Mesenchymal stem cell (in vitro differentiated cells and primary cell): ENCODE measurements at regions not wholly inside any gene's neighbourhood (a gene's known extent, or its start where the extent isn't known, plus 50 kb on each side); places are given as distances from the start of the nearest gene placed in this dataset.

Experiments
- DNase-seq: peaks from one replicate; pipeline ENCODE4 v3.0.0-alpha.2; 2013
- H2AFZ ChIP-seq: one replicate; pipeline ENCODE4 v1.6.1; 2013; ENCODE audit warnings: low read depth, mild to moderate bottlenecking, control low read depth, inconsistent platforms, low read length, moderate library complexity
- H2AK5ac ChIP-seq: 2 replicates; pipeline ENCODE4 v1.6.1; 2013; ENCODE audit warnings: low read length, moderate library complexity, mild to moderate bottlenecking, inconsistent platforms; ENCODE audit not compliant: severe bottlenecking
- H2BK120ac ChIP-seq: one replicate; pipeline ENCODE4 v1.6.1; 2013; ENCODE audit warnings: low read depth, mild to moderate bottlenecking, inconsistent platforms, low read length, moderate library complexity
- H2BK12ac ChIP-seq, 2 experiments: one replicate each; pipeline ENCODE4 v1.6.1; 2013; ENCODE audit warnings: inconsistent platforms in 2 of 2, low read length in 2 of 2, mild to moderate bottlenecking in 2 of 2, moderate library complexity in 2 of 2, control low read depth in 1 of 2
- H2BK15ac ChIP-seq: one replicate; pipeline ENCODE4 v1.6.1; 2013; ENCODE audit warnings: mild to moderate bottlenecking, low read depth, inconsistent platforms; ENCODE audit not compliant: poor library complexity, severe bottlenecking
- H2BK5ac ChIP-seq: 2 replicates; pipeline ENCODE4 v1.6.1; 2013; ENCODE audit warnings: low read depth, mild to moderate bottlenecking, low read length, control low read depth, inconsistent platforms; ENCODE audit not compliant: poor library complexity, severe bottlenecking
- H3K14ac ChIP-seq, 2 experiments: one replicate each; pipeline ENCODE4 v1.6.1; 2013; ENCODE audit warnings: inconsistent platforms in 2 of 2, low read length in 2 of 2, control low read depth in 1 of 2, mild to moderate bottlenecking in 1 of 2, moderate library complexity in 1 of 2
- H3K18ac ChIP-seq, 2 experiments: one replicate each; pipeline ENCODE4 v1.6.1; 2013; ENCODE audit warnings: inconsistent platforms in 2 of 2, low read length in 2 of 2, control low read depth in 1 of 2, low read depth in 1 of 2, mild to moderate bottlenecking in 1 of 2
- H3K23ac ChIP-seq, 2 experiments: one replicate each; pipeline ENCODE4 v1.6.1; 2013; ENCODE audit warnings: inconsistent platforms in 2 of 2, low read length in 2 of 2, mild to moderate bottlenecking in 2 of 2, moderate library complexity in 2 of 2, control low read depth in 1 of 2
- H3K27ac ChIP-seq: 2 replicates; pipeline ENCODE4 v1.5.1; 2013; ENCODE audit warnings: mild to moderate bottlenecking, moderate library complexity, low read length, control low read depth, inconsistent platforms; ENCODE audit not compliant: poor library complexity, severe bottlenecking
- H3K27me3 ChIP-seq, 2 experiments: 2 replicates each; pipeline versions ENCODE4 v1.6.1 to v1.7.0; 2013; ENCODE audit warnings: low read length in 2 of 2, mild to moderate bottlenecking in 2 of 2, moderate library complexity in 2 of 2, control low read depth in 1 of 2, inconsistent platforms in 1 of 2; ENCODE audit not compliant: control insufficient read depth in 1 of 2, insufficient read depth in 1 of 2
- H3K36me3 ChIP-seq, 2 experiments: 2 replicates each; pipeline versions ENCODE4 v1.6.1 to v1.7.0; 2013; ENCODE audit warnings: low read length in 2 of 2, control low read depth in 1 of 2, inconsistent platforms in 1 of 2, low read depth in 1 of 2, mild to moderate bottlenecking in 1 of 2; ENCODE audit not compliant: insufficient read depth in 2 of 2, control insufficient read depth in 1 of 2
- H3K4ac ChIP-seq, 2 experiments: one replicate each; pipeline ENCODE4 v1.6.1; 2013; ENCODE audit warnings: inconsistent platforms in 2 of 2, low read length in 2 of 2, mild to moderate bottlenecking in 2 of 2, moderate library complexity in 2 of 2, control low read depth in 1 of 2, low read depth in 1 of 2
- H3K4me1 ChIP-seq: 2 replicates; pipeline ENCODE4 v1.6.1; 2013; ENCODE audit warnings: low read depth, low read length, control low read depth; ENCODE audit not compliant: control insufficient read depth, insufficient read depth
- H3K4me2 ChIP-seq: 2 replicates; pipeline ENCODE4 v1.6.1; 2013; ENCODE audit warnings: low read length, mild to moderate bottlenecking, inconsistent platforms; ENCODE audit not compliant: poor library complexity, severe bottlenecking
- H3K4me3 ChIP-seq, 2 experiments: 2 replicates each; pipeline versions ENCODE4 v1.5.1 to v1.7.0; 2013; ENCODE audit warnings: low read length in 2 of 2, mild to moderate bottlenecking in 2 of 2, control low read depth in 1 of 2, low read depth in 1 of 2; ENCODE audit not compliant: insufficient read depth in 1 of 2
- H3K79me1 ChIP-seq: replicated peaks from 2 replicates; pipeline ENCODE4 v1.6.1; 2013; ENCODE audit warnings: mild to moderate bottlenecking, control low read depth, low read length, inconsistent platforms; ENCODE audit not compliant: poor library complexity, severe bottlenecking
- H3K9ac ChIP-seq: 2 replicates; pipeline ENCODE4 v1.7.0; 2013; ENCODE audit warnings: mild to moderate bottlenecking, low read length, moderate library complexity
- H3K9me3 ChIP-seq: 2 replicates; pipeline ENCODE4 v1.7.0; 2013; ENCODE audit warnings: mild to moderate bottlenecking, low read length; ENCODE audit not compliant: control insufficient read depth
- H4K8ac ChIP-seq: one replicate; pipeline ENCODE4 v1.6.1; 2013; ENCODE audit warnings: inconsistent platforms, mild to moderate bottlenecking, low read length, moderate library complexity
- H4K91ac ChIP-seq: one replicate; pipeline ENCODE4 v1.6.1; 2013; ENCODE audit warnings: mild to moderate bottlenecking, low read length, inconsistent platforms
- WGBS: methylation state at CpG from one replicate; pipeline ENCODE4 v1.1.7; 2013; ENCODE audit warnings: mixed read lengths; 5-methylcytosine and 5-hydroxymethylcytosine counted together

- no peaks in the 10 kb centered on the region for H3K79me1 ChIP-seq
- no peak overlapping the region for H2BK120ac ChIP-seq
- WGBS: 87% methylated on average over 13 of the region's 14 CpGs
- no peak overlapping the region for H2AK5ac ChIP-seq
- H3K9me3 ChIP-seq: peaks cover 5% of the 10 kb centered on the region
- H3K14ac ChIP-seq: no peak overlapping the region
- H3K23ac ChIP-seq: no peak overlapping the region
- no peak overlapping the region for H2AFZ ChIP-seq
- H4K8ac ChIP-seq: no peak overlapping the region
- H3K4me2 ChIP-seq: no peak overlapping the region
- H3K4me3 ChIP-seq: no peak overlapping the region
- no peak overlapping the region for H2BK12ac ChIP-seq
- no peak overlapping the region for H2BK15ac ChIP-seq
- H3K27me3 ChIP-seq: peaks cover 0 to 27% of the 10 kb centered on the region in 2 experiments
- H4K91ac ChIP-seq: no peak overlapping the region
- DNase-seq: no peak
- H3K4me1 ChIP-seq: no peaks in the 10 kb centered on the region
- H3K36me3 ChIP-seq: no peaks in the 10 kb centered on the region
- H3K4ac ChIP-seq: no peak overlapping the region
- H2BK5ac ChIP-seq: no peak overlapping the region
- H3K18ac ChIP-seq: no peak overlapping the region
- H3K27ac ChIP-seq: no peak overlapping the region
- H3K9ac ChIP-seq: no peak overlapping the region
Observed at GRCh38 chr11:70834984-70835560, 417.3 kb downstream of the SHANK2 start.

DNA sequence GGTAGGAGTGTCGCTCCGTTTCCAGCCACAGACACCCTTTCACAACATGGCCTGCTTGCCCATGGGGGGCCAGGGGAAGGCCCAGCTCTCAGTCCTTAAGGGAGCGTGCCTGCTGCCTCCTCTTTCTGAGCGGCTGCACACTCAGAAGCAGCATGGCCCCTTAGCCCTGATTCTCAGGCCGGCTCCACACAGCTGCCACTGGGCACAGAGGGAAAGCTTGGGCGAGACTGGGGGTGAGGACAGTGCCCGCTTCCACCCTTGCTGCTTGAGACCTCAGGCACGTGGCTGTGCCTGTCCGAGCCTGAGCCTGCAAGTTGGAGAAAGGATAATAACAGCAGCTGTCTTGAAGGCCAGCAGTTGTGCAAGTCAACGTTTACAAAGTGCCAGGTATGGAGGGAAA, 416.3 kb downstream of the SHANK2 start:
- Histone ChIP-seq H3K9me3 (peaks cover 5% of the 10 kb centered on the region), H3K9ac (no peak overlapping the region), H2BK5ac (no peak overlapping the region), H2AFZ (no peak overlapping the region), H3K27me3 (peaks cover 0 to 21% of the 10 kb centered on the region in 2 experiments), H3K4me3 (no peak overlapping the region), H4K8ac (no peak overlapping the region), H3K14ac (no peak overlapping the region), H3K4me2 (no peak overlapping the region), H3K36me3 (no peaks in the 10 kb centered on the region), H3K4me1 (no peaks in the 10 kb centered on the region), H2BK120ac (no peak overlapping the region), H3K4ac (no peak overlapping the region), H3K27ac (no peak overlapping the region), H4K91ac (no peak overlapping the region), H3K18ac (no peak overlapping the region), H3K79me1 (no peaks in the 10 kb centered on the region), H3K23ac (no peak overlapping the region), H2BK15ac (no peak overlapping the region), H2AK5ac (no peak overlapping the region), H2BK12ac (no peak overlapping the region)
- DNase-seq: no peak
- WGBS: 88% methylated on average over 10 of the region's 10 CpGs

- no peak overlapping the region for H3K18ac ChIP-seq
- H3K23ac ChIP-seq: no peak overlapping the region
- no peak overlapping the region for H3K27ac ChIP-seq
- no peak overlapping the region for H3K4me3 ChIP-seq
- H2BK5ac ChIP-seq: no peak overlapping the region
- H2BK120ac ChIP-seq: no peak overlapping the region
- H3K9ac ChIP-seq: no peak overlapping the region
- H3K14ac ChIP-seq: no peak overlapping the region
- no peak overlapping the region for H2BK12ac ChIP-seq
- no peaks in the 10 kb centered on the region for H3K4me1 ChIP-seq
- H3K4me2 ChIP-seq: no peak overlapping the region
- no peak overlapping the region for H3K4ac ChIP-seq
- peaks cover 0 to 4% of the 10 kb centered on the region in 2 experiments for H3K27me3 ChIP-seq
- no peak overlapping the region for H4K8ac ChIP-seq
- no peak overlapping the region for H2BK15ac ChIP-seq
- H3K79me1 ChIP-seq: no peaks in the 10 kb centered on the region
- WGBS: 76% methylated on average over 3 of the region's 3 CpGs
- no peak for DNase-seq
- no peak overlapping the region for H2AK5ac ChIP-seq
- H4K91ac ChIP-seq: no peak overlapping the region
- H3K9me3 ChIP-seq: peaks cover 5% of the 10 kb centered on the region
- no peaks in the 10 kb centered on the region for H3K36me3 ChIP-seq
- no peak overlapping the region for H2AFZ ChIP-seq
Observed at GRCh38 chr11:70838198-70838597, 414.2 kb downstream of the SHANK2 start.

DNA sequence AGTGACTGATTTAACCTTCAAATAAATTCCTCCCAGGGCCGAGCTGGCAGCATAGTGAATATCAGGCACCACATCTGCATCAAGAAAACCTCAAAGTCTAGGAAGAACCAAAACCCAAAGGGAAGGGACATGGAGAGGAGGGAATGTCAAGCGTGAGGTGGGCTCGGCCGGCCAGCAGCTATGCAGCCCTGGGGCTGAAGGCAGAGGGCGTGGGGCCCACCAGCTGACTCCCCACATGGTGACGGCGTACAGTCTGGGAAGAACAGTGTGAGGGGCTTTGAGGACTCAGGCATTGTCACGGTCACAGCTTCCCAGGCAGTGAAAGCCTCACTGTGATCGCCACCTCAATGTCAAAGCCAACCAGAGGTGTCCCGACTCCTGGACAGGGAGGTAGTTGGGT, 412.5 kb downstream of the SHANK2 start:
- Histone ChIP-seq H3K23ac (no peak overlapping the region), H3K9me3 (peaks cover 5% of the 10 kb centered on the region), H2BK15ac (no peak overlapping the region), H2BK5ac (no peak overlapping the region), H3K36me3 (no peaks in the 10 kb centered on the region), H3K79me1 (no peaks in the 10 kb centered on the region), H3K27ac (no peak overlapping the region), H3K4me1 (no peaks in the 10 kb centered on the region), H3K9ac (no peak overlapping the region), H3K27me3 (peaks cover 0 to 4% of the 10 kb centered on the region in 2 experiments), H4K91ac (no peak overlapping the region), H2BK120ac (no peak overlapping the region), H3K4ac (no peak overlapping the region), H3K14ac (no peak overlapping the region), H4K8ac (no peak overlapping the region), H2AK5ac (no peak overlapping the region), H3K18ac (no peak overlapping the region), H3K4me3 (no peak overlapping the region), H2AFZ (no peak overlapping the region), H3K4me2 (no peak overlapping the region), H2BK12ac (no peak overlapping the region)
- WGBS: 93% methylated on average over 10 of the region's 10 CpGs
- no peak for DNase-seq
